ENCODE measurements at regions not wholly inside any gene's neighbourhood (a gene's known extent, or its start where the extent isn't known, plus 50 kb on each side); places are given as distances from the start of the nearest gene placed in this dataset.
"Not testable (repeated sequence)": the region's sequence is repeated elsewhere in the genome, so short reads cannot be mapped to it uniquely, and the experiment has no call there.

- DNase-seq = no peak
Observed at GRCh38 chr10:23493711-23494110, 54.8 kb downstream of the OTUD1 start.

- no peak for DNase-seq
Observed at GRCh38 chr10:23496727-23497126, 57.9 kb downstream of the OTUD1 start.

- no peak for DNase-seq
Observed at GRCh38 chr10:23499372-23500132, 60.7 kb downstream of the OTUD1 start.

GRCh38 chr10:23505797-23506465, 67.1 kb downstream of the OTUD1 start:
- DNase-seq = no peak

- DNase-seq = peak; percentile 7
Observed at GRCh38 chr10:23512355-23513058, 73.6 kb downstream of the OTUD1 start.

- not testable (repeated sequence) for DNase-seq
Observed at GRCh38 chr10:23513621-23514020, 74.7 kb downstream of the OTUD1 start.

- DNase-seq = no peak
Observed at GRCh38 chr10:23514321-23514720, 75.4 kb downstream of the OTUD1 start.

GRCh38 chr10:23516530-23516929, 77.7 kb downstream of the OTUD1 start:
- peak; percentile 41 for DNase-seq

GRCh38 chr10:23517155-23517554, 78.3 kb downstream of the OTUD1 start:
- DNase-seq = no peak

- no peak for DNase-seq
Observed at GRCh38 chr10:23521735-23522134, 82.9 kb downstream of the OTUD1 start.

GRCh38 chr10:23522345-23522744, 83.5 kb downstream of the OTUD1 start:
- DNase-seq = no peak

GRCh38 chr10:23523251-23523650, 84.4 kb downstream of the OTUD1 start:
- no peak for DNase-seq

- DNase-seq = peak; percentile 43
Observed at GRCh38 chr10:23525406-23525805, 86.5 kb downstream of the OTUD1 start.

GRCh38 chr10:23528419-23528818, 89.5 kb downstream of the OTUD1 start:
- no peak for DNase-seq

- no peak for DNase-seq
Observed at GRCh38 chr10:23529625-23530024, 90.8 kb downstream of the OTUD1 start.

GRCh38 chr10:23530079-23530478, 91.2 kb downstream of the OTUD1 start:
- peak; percentile 45 for DNase-seq

GRCh38 chr10:23533212-23533611, 94.3 kb downstream of the OTUD1 start:
- DNase-seq = no peak

- no peak for DNase-seq
Observed at GRCh38 chr10:23534326-23534725, 95.5 kb downstream of the OTUD1 start.

GRCh38 chr10:23534761-23535160, 95.9 kb downstream of the OTUD1 start:
- no peak for DNase-seq

GRCh38 chr10:23535381-23535780, 96.5 kb downstream of the OTUD1 start:
- peak; percentile 13 for DNase-seq

- DNase-seq = no peak
Observed at GRCh38 chr10:23538968-23539367, 100.1 kb downstream of the OTUD1 start.

GRCh38 chr10:23540401-23541030, 101.6 kb downstream of the OTUD1 start:
- DNase-seq = peak; percentile 78

GRCh38 chr10:23543691-23544380, 105.0 kb downstream of the OTUD1 start:
- peak; percentile 17 for DNase-seq

Data from hematopoietic multipotent progenitor cell treated with erythropoietin and hydrocortisone succinate and interleukin-3 and kit ligand, for 4 days (in vitro differentiated cells).